ENCODE measurements at regions not wholly inside any gene's neighbourhood (a gene's known extent, or its start where the extent isn't known, plus 50 kb on each side); places are given as distances from the start of the nearest gene placed in this dataset.

GRCh38 chr3:103729547-103729946, 1294.7 kb downstream of the ZPLD1 start:
- ATAC-seq (ENCODE audit: insufficient read depth, low FRiP score): no peak
- H3K27ac ChIP-seq (ENCODE audit: low read depth in 1 of 2, low read length in 1 of 2): no peak overlapping the region
- no peak overlapping the region for H3K4me3 ChIP-seq
- no peak overlapping the region for H3K9ac ChIP-seq (ENCODE audit: insufficient read depth in 1 of 2, low read length in 2 of 2)
- H3K9me3 ChIP-seq (ENCODE audit: control insufficient read depth in 4 of 4, insufficient read depth in 3 of 4, low read length in 3 of 4): no peaks in the 10 kb centered on the region
- no peak for TF ChIP-seq CTCF (IDR thresholded peaks at IDR 0.05; ENCODE audit: control extremely low read depth, extremely low read depth)
- H3K27me3 ChIP-seq (ENCODE audit: control insufficient read depth in 3 of 3, insufficient read depth in 3 of 3, low read length in 2 of 3): no peaks in the 10 kb centered on the region
- H3K36me3 ChIP-seq (ENCODE audit: control insufficient read depth in 4 of 4, insufficient read depth in 4 of 4, low read length in 4 of 4): no peaks in the 10 kb centered on the region
- no peak for DNase-seq
- H3K4me1 ChIP-seq (ENCODE audit: control insufficient read depth in 5 of 5, insufficient read depth in 5 of 5, low read length in 5 of 5): no peaks in the 10 kb centered on the region
- 76 to 77% methylated on average over 3 of the region's 3 CpGs for WGBS, 2 donors

- no peaks in the 10 kb centered on the region for H3K9me3 ChIP-seq (ENCODE audit: control insufficient read depth in 4 of 4, insufficient read depth in 3 of 4, low read length in 3 of 4)
These were observed 1295.9 kb downstream of the ZPLD1 start for GRCh38 chr3:103730744-103731143.

GRCh38 chr3:103752986-103753385, 1318.2 kb downstream of the ZPLD1 start:
- Histone ChIP-seq H3K9ac (ENCODE audit: insufficient read depth in 1 of 2, low read length in 2 of 2) (no peak overlapping the region), H3K36me3 (ENCODE audit: control insufficient read depth in 4 of 4, insufficient read depth in 4 of 4, low read length in 4 of 4) (no peaks in the 10 kb centered on the region), H3K27me3 (ENCODE audit: control insufficient read depth in 3 of 3, insufficient read depth in 3 of 3, low read length in 2 of 3) (no peaks in the 10 kb centered on the region), H3K4me3 (no peak overlapping the region), H3K27ac (ENCODE audit: low read depth in 1 of 2, low read length in 1 of 2) (no peak overlapping the region), H3K9me3 (ENCODE audit: control insufficient read depth in 4 of 4, insufficient read depth in 3 of 4, low read length in 3 of 4) (no peaks in the 10 kb centered on the region), H3K4me1 (ENCODE audit: control insufficient read depth in 5 of 5, insufficient read depth in 5 of 5, low read length in 5 of 5) (no peaks in the 10 kb centered on the region)
- ATAC-seq (ENCODE audit: insufficient read depth, low FRiP score) (no peak), DNase-seq (no peak)
- TF ChIP-seq CTCF (IDR thresholded peaks at IDR 0.05; ENCODE audit: control extremely low read depth, extremely low read depth): no peak

More at GRCh38 chr3:103730744-103731143, 1295.9 kb downstream of the ZPLD1 start:
- no peak for TF ChIP-seq CTCF (IDR thresholded peaks at IDR 0.05; ENCODE audit: control extremely low read depth, extremely low read depth)
- no peaks in the 10 kb centered on the region for H3K36me3 ChIP-seq (ENCODE audit: control insufficient read depth in 4 of 4, insufficient read depth in 4 of 4, low read length in 4 of 4)
- H3K4me1 ChIP-seq (ENCODE audit: control insufficient read depth in 5 of 5, insufficient read depth in 5 of 5, low read length in 5 of 5): no peaks in the 10 kb centered on the region
- H3K27ac ChIP-seq (ENCODE audit: low read depth in 1 of 2, low read length in 1 of 2): no peak overlapping the region
- no peak overlapping the region for H3K4me3 ChIP-seq
- DNase-seq (no peak), ATAC-seq (ENCODE audit: insufficient read depth, low FRiP score) (no peak)
- no peak overlapping the region for H3K9ac ChIP-seq (ENCODE audit: insufficient read depth in 1 of 2, low read length in 2 of 2)
- 78 to 83% methylated on average over 3 of the region's 3 CpGs for WGBS, 2 donors
- H3K27me3 ChIP-seq (ENCODE audit: control insufficient read depth in 3 of 3, insufficient read depth in 3 of 3, low read length in 2 of 3): no peaks in the 10 kb centered on the region

- H3K36me3 ChIP-seq (ENCODE audit: control insufficient read depth in 4 of 4, insufficient read depth in 4 of 4, low read length in 4 of 4): no peaks in the 10 kb centered on the region
- peaks cover 0 to 2% (median 0%) of the 10 kb centered on the region in 4 donors for H3K9me3 ChIP-seq (ENCODE audit: control insufficient read depth in 4 of 4, insufficient read depth in 3 of 4, low read length in 3 of 4)
- H3K27ac ChIP-seq (ENCODE audit: low read depth in 1 of 2, low read length in 1 of 2): no peak overlapping the region
- no peak for TF ChIP-seq CTCF (IDR thresholded peaks at IDR 0.05; ENCODE audit: control extremely low read depth, extremely low read depth)
- H3K4me3 ChIP-seq: no peak overlapping the region
- no peak for ATAC-seq (ENCODE audit: insufficient read depth, low FRiP score)
- 89 to 90% methylated on average over 12 of the region's 12 CpGs for WGBS, 2 donors
- H3K9ac ChIP-seq (ENCODE audit: insufficient read depth in 1 of 2, low read length in 2 of 2): no peak overlapping the region
- DNase-seq: no peak
- no peaks in the 10 kb centered on the region for H3K4me1 ChIP-seq (ENCODE audit: control insufficient read depth in 5 of 5, insufficient read depth in 5 of 5, low read length in 5 of 5)
- H3K27me3 ChIP-seq (ENCODE audit: control insufficient read depth in 3 of 3, insufficient read depth in 3 of 3, low read length in 2 of 3): no peaks in the 10 kb centered on the region
These were observed 1332.8 kb downstream of the ZPLD1 start for GRCh38 chr3:103767635-103768034.

Measured in lung (tissue), 11 donors.